ENCODE measurements at regions not wholly inside any gene's neighbourhood (a gene's known extent, or its start where the extent isn't known, plus 50 kb on each side); places are given as distances from the start of the nearest gene placed in this dataset.
A peak's percentile ranks its signal among the peaks of the same experiment; 100 is the strongest.
"Not testable (repeated sequence)": the region's sequence is repeated elsewhere in the genome, so short reads cannot be mapped to it uniquely, and the experiment has no call there.

GRCh38 chr15:75792236-75792635, 51.0 kb upstream of the UBE2Q2 start:
- not testable (repeated sequence) for DNase-seq

- DNase-seq, result no peak
Measured at GRCh38 chr15:75791337-75791713, 51.9 kb upstream of the UBE2Q2 start.

GRCh38 chr15:75790631-75791336, 52.5 kb upstream of the UBE2Q2 start:
- no peak for DNase-seq

GRCh38 chr15:75786575-75786947, 56.7 kb upstream of the UBE2Q2 start:
- no peak for DNase-seq

DNA sequence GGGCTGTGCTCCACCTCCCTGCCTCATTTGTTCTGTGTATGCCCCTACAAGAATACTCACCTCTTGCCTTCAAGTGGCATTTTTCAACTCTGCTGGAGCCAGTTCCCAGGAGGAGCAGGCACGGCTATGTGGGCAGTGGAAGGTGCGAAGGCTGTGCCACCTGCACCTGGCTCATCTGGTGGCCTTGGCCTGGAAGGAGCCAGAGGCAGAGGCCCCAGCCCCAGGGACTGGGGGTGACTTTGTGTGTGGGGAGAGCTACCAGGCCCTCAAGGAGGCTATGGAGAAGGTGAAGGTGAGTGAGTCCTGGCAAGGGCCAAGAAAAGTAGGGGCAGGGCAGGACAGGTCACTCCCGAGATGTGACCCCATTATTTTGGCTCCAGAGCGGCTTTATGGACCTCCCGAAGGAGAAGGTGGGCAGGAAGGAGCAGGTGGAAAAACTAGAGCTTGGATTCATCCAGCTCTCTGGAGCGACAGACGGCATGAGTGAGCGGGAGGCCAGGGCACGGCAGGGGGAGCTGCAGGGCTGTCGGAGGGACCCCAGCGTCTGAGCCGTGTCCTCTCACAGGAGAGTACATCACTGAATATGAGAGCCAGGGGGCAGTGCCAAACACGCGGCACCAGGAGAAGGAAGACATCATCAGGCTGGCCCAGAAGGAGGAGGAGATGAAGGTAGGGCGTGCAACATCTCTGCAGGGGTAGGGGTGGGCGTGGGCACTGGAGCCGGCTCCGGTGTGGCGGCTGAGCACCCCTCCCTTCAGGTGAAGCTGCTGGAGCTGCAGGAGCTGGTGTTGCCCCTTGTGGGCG, 57.3 kb upstream of the UBE2Q2 start:
- DNase-seq, result peak; percentile 50

DNA sequence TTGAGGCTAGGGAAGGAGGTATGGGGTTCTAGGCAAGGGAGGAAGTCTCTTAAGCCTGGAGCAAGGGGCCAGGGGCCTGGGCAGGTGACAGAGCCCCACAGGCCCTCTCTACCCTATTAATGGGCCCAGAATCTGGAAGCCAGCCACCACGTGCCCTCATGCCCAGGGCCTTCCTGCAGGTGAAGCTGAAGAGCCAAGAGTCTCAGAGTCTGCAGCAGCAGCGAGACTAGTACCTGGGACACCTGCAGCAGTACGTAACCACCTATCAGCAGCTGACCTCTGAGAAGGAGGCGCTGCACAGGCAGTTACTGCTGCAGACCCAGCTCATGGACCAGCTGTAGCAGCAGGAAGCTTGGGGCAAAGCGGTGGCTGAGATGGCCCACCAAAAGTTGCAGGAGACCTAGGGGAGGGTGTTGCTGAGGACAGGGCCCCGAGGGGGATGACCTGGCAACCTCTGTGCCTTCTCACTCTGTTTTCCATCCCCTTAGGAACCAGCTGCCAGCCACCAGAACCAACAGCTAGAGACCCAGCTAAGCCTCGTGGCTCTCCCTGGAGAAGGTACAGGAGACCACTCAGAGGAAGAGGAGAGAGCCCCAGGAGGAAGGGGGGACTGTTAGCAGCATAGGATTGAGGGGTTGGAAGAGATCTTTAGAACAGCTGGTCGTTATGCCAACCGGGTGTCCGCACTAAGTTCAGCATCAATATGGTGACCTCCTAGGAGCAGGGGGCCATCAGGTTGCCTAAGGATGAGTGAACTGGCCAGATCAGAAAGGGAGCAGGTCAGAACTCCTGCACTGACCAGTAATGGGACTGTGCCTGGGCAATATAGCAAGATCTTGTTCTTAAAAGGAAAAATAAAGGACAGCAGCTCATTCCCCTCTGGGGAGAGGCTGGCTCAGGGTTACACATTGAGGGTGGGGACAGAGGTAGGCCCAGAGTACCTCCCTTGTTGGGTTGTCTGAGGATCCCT, 58.5 kb upstream of the UBE2Q2 start:
- DNase-seq, result not testable (repeated sequence)

DNA sequence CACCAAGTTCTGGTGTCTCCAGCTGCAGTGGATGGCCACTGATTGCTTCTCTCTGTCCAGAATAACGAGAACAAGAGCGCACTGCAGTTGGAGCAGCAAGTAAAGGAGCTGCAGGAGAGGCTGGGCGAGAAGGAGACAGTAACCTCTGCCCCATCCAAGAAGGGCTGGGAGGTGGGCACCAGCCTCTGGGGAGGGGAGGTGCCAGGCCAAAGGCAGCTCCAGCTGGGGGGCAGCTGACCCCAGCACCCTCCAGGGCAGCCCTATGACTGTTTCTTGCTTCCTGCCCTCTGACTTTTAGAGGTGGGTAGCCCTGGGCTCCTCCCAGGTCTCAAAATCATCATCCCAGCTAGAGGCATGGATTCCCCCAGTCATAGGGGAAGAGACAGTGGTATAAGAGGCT, 59.7 kb upstream of the UBE2Q2 start:
- DNase-seq, result not testable (repeated sequence)

DNA sequence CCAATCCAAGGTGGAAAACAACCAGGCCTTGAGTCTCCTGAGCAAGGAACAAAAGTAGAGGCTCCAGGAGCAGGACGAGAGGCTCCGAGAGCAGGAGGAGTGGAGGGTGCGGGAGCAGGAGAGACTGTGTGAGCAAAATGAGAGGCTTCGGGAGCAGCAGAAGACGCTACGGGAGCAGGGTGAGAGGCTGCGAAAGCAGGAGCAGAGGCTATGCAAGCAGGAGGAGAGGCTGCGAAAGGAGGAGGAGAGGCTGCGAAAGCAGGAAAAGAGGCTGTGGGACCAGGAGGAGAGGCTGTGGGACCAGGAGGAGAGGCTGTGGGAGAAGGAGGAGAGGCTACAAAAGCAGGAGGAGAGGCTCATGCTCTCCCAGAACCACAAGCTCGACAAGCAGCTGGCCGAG, 60.3 kb upstream of the UBE2Q2 start:
- DNase-seq, result no peak

- not testable (repeated sequence) for DNase-seq
Measured at GRCh38 chr15:75780995-75781394, 62.3 kb upstream of the UBE2Q2 start.

- DNase-seq, result no peak
Measured at GRCh38 chr15:75779504-75779903, 63.7 kb upstream of the UBE2Q2 start.

DNA sequence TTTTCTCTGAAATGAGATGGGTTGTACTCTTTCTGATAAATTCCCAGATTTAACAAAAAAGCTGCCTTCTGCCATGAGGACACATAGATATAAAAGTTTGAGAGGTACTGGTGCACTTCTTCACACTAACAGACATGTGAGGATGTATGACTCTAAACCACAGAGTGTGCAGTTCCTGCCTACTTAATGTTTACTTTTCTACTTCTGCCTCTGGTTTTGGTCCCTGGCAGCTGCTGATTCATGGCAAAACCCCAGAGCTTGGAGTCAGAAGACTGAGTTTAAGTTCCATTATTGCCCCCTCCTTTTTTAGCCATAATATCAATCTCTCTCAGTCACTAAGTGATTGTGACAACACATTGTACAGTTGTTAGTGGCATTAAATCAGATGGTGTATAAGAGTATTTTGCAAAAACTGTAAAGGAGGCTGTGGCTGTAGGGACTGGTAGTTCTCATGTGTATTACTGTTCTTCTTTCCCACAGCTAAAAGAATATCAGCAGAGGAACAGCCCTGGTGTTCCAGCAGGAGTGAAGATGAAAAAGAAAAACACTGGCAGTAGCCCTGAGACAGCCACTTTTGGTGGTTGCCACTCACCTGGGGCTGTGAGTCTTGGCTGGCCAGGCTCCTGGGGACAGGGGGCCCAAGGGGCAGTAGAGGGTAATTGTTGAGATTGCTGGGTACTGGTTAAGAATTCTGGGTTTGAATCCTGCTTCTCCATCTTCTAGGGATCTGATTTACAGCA, 64.4 kb upstream of the CSPG4 start:
- not testable (repeated sequence) for DNase-seq

- DNase-seq, result no peak
Measured at GRCh38 chr15:75776065-75776423, 63.4 kb upstream of the CSPG4 start.

DNA sequence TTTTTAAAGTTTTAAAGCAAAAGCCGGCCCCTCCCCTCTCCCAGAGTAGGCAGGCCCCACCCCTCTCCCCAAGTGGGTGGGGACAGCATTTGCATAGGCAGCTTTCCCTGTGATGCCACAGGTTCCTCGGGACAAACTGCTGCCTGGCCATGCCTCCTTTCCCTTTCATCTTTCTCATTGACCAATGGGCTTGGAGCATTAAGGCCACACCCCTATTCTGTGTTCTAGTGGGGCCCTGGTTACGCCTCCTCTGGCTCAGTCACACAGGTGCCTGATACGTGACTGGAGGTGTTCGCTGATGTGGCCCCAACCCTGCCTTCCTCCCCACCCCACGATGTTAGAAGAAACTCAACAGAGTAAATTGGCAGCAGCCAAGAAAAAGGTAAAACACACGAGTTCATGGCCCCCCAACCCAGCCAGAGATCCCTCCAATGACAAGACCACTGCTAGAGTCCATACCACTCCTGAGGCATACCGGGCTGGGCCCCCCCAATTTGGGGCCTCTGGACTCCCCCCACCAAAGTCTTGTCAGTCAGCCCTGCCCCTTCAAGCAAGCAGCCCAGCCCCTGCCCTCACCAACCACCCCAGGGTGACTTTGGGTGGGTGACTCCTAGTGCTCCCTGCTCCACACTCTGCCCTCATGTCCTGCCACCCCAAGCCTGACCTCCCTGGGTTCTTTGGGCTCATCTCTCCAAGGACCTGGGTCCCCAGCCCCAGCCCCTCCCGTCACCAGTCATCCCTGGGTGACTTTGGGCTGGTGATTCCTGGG, 62.8 kb upstream of the CSPG4 start:
- DNase-seq, result no peak

- not testable (repeated sequence) for DNase-seq
Measured at GRCh38 chr15:75773974-75774373, 61.3 kb upstream of the CSPG4 start.

- not testable (repeated sequence) for DNase-seq
Measured at GRCh38 chr15:75771054-75771453, 58.4 kb upstream of the CSPG4 start.

DNA sequence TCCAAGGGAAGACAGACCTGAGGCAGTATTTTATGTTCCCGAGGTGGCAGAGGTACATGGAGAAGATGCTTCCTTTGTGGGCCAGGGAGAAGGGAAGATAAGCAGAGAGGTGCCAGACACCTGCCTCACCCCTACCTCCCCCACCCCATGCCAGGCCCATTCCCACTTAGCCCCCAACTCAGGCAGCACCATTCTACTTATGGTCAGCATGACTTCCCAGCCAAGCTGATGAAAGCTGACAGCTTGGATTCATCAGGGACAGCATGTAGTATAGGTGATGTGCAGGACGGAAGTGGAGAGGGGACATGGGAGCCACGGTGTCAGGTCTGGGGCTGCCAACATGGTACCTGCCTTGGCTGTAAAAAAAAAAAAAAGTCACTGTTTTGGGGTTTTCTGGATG, 57.5 kb upstream of the CSPG4 start:
- no peak for DNase-seq

- not testable (repeated sequence) for DNase-seq
Measured at GRCh38 chr15:75768526-75768925, 55.9 kb upstream of the CSPG4 start.

DNA sequence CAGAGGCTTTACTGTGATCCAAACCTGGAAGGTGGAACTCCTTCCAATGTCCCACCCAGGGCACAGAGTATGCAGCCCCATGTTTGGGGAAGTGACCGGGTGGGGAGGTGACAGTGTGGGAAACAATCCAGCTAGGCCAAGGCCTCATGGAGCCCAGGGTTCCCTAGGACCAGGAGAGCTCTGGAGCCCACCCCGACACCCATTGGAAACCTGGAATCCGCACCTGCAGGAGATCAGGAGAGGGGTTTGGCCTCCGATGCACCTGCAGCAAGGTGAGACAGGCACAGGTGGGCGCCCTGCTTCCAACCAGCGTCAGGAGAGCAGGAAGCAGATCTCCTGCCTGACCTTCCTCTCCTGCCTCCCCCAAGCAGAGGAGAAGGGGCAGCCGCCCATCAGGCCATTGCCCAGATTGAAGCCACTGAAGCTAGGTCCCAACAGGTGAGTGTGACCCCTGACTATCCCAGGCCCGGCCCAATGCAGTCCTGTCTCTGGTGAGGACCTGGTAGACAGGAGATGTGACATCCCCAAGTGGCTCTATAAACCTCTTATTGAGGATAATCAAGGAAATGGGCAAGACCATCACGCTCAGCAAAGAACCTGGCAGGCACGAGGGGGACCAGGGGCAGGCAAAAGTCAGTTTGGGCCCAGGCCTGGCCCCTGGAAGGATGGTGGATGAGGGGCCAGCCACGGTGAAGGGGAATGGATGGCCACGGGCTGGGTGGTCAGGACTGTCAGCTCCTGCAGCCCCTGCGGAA, 53.1 kb upstream of the CSPG4 start:
- not testable (repeated sequence) for DNase-seq

- DNase-seq, result not testable (repeated sequence)
Measured at GRCh38 chr15:75764845-75765550, 52.4 kb upstream of the CSPG4 start.

Measured in COR-L47 (cell line).